Aorta (tissue), 5 donors: ENCODE measurements at regions not wholly inside any gene's neighbourhood (a gene's known extent, or its start where the extent isn't known, plus 50 kb on each side); places are given as distances from the start of the nearest gene placed in this dataset.
"Not testable (repeated sequence)": the region's sequence is repeated elsewhere in the genome, so short reads cannot be mapped to it uniquely, and the experiment has no call there.

Experiments
- ATAC-seq: fragments of 200-7000 bp; cut with Tn5 transposase; one replicate; pipeline ENCODE4 v1.9.1; 2022; ENCODE audit warnings: moderate library complexity; ENCODE audit not compliant: low FRiP score
- DNase-seq, 2 donors: peaks; one replicate each; pipeline ENCODE4 v3.0.0-alpha.2; 2020
- H3K27ac ChIP-seq, 2 donors: one replicate each; pipeline ENCODE4 v1.5.1; 2013; ENCODE audit warnings: low read length in 2 of 2, mild to moderate bottlenecking in 2 of 2, moderate library complexity in 2 of 2, control low read depth in 1 of 2, inconsistent platforms in 1 of 2, low read depth in 1 of 2
- H3K27me3 ChIP-seq, 2 donors: one replicate each; pipeline ENCODE4 v1.6.1; 2013; ENCODE audit warnings: control low read depth in 1 of 2, low read length in 1 of 2, mild to moderate bottlenecking in 1 of 2, moderate library complexity in 1 of 2; ENCODE audit not compliant: insufficient read depth in 2 of 2, control insufficient read depth in 1 of 2
- H3K36me3 ChIP-seq, 2 donors: one replicate each; pipeline ENCODE4 v1.6.1; 2013; ENCODE audit warnings: control low read depth in 1 of 2, low read length in 1 of 2, mild to moderate bottlenecking in 1 of 2; ENCODE audit not compliant: insufficient read depth in 2 of 2, control insufficient read depth in 1 of 2
- H3K4me1 ChIP-seq, 2 donors: one replicate each; pipeline ENCODE4 v1.6.1; 2013; ENCODE audit warnings: low read length in 2 of 2, control low read depth in 1 of 2, mild to moderate bottlenecking in 1 of 2, moderate library complexity in 1 of 2; ENCODE audit not compliant: insufficient read depth in 2 of 2, control insufficient read depth in 1 of 2
- H3K4me3 ChIP-seq, 2 donors: one replicate each; pipeline ENCODE4 v1.5.1; 2013; ENCODE audit warnings: low read length in 2 of 2, control low read depth in 1 of 2, mild to moderate bottlenecking in 1 of 2
- H3K9me3 ChIP-seq: one replicate; pipeline ENCODE4 v1.6.1; 2013; ENCODE audit warnings: mild to moderate bottlenecking, low read length; ENCODE audit not compliant: control insufficient read depth
- WGBS, 2 donors: extraction: QIAGEN DNeasy Blood & Tissue Kit; methylation state at CpG; one replicate each; pipeline ENCODE4 v1.1.7; 2013; 5-methylcytosine and 5-hydroxymethylcytosine counted together
- intact Hi-C, 2 donors: fragments of 100-400 bp; cut with DNase I; formaldehyde crosslinking; loops; one replicate each; pipeline versions ENCODE4 v1.14.2 to v1.15.0; 2022
- donor health status: healthy with polysubstance abuse.
- donor health status: Bipolar disorder and iron deficiency.
- donor health status: DM: no; HTN: no; CAD: no.
- donor health status: DM: no; HTN: no; CAD: no.
- donor health status: DM: yes; HTN: yes; CAD: no.

DNA sequence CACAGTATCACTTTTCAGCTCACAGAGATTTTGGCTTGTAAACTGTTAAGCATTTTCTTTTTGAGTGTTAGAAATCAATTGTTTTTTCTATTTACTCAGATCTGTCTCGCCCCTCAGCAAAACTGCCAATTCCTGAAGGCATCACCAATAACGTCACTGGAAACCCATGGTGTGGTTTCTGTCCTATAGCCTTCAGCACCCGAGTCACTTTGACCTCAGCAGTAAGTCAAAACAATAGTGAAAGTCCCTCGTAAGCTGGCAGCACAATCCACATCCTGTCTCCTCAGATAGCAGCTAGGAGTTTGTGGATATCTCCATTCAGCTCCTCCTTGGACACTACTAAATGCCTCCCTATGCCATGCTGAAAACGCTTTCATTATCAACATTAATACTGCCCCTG lies 1787.4 kb upstream of the ADGRL3 start:
- no peak overlapping the region for H3K27ac ChIP-seq
- DNase-seq, result no peak
- ATAC-seq, result no peak
- intact Hi-C loops, result no loop called here
- WGBS, 2 donors, result 50 to 82% methylated on average over 5 of the region's 5 CpGs
- no peaks in the 10 kb centered on the region for H3K36me3 ChIP-seq
- H3K4me1 ChIP-seq, result no peaks in the 10 kb centered on the region
- H3K27me3 ChIP-seq, result no peaks in the 10 kb centered on the region
- H3K9me3 ChIP-seq, result no peaks in the 10 kb centered on the region
- H3K4me3 ChIP-seq, result no peak overlapping the region

- H3K36me3 ChIP-seq, result no peaks in the 10 kb centered on the region
- H3K27me3 ChIP-seq, result no peaks in the 10 kb centered on the region
- H3K4me1 ChIP-seq, result no peaks in the 10 kb centered on the region
- no peak for DNase-seq
- no peak overlapping the region for H3K4me3 ChIP-seq
- no peak for ATAC-seq
- intact Hi-C loops, result no loop called here
- H3K27ac ChIP-seq, result no peak overlapping the region
- H3K9me3 ChIP-seq, result no peaks in the 10 kb centered on the region
Observed at GRCh38 chr4:59455751-59456150, 1744.4 kb upstream of the ADGRL3 start.

- DNase-seq, result no peak
- H3K27me3 ChIP-seq, result no peaks in the 10 kb centered on the region
- no peaks in the 10 kb centered on the region for H3K9me3 ChIP-seq
- no peaks in the 10 kb centered on the region for H3K36me3 ChIP-seq
- ATAC-seq, result no peak
- intact Hi-C loops, result no loop called here
- 85 to 88% methylated on average over 4 of the region's 4 CpGs for WGBS, 2 donors
- H3K27ac ChIP-seq, result no peak overlapping the region
- no peak overlapping the region for H3K4me3 ChIP-seq
- H3K4me1 ChIP-seq, result no peaks in the 10 kb centered on the region
Observed at GRCh38 chr4:59457576-59457975, 1742.5 kb upstream of the ADGRL3 start.

DNA sequence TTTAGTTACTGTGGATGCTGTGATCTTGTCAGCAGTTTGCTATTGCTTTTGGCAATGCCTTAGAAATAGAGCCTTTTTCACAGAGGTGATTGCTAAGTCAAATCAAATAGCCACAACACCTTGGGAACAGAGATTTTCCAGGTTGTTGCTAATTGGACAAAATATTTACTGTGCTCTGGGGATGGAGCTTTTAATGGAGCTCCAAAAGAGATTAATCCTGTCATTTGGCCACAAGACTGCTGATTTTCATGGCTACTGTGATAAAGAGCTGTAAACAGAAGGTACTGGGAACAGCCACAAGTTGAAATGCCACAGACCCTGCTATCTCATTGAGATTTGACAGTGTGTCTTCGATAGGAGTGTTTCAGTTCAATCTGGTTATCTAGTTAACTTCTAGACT lies 1715.2 kb upstream of the ADGRL3 start:
- no peak for DNase-seq
- intact Hi-C loops, result no loop called here
- no peaks in the 10 kb centered on the region for H3K36me3 ChIP-seq
- 61 to 67% methylated on average over 1 of the region's 1 CpG for WGBS, 2 donors
- H3K27me3 ChIP-seq, result no peaks in the 10 kb centered on the region
- H3K27ac ChIP-seq, result no peak overlapping the region
- H3K4me3 ChIP-seq, result no peak overlapping the region
- no peaks in the 10 kb centered on the region for H3K9me3 ChIP-seq
- no peaks in the 10 kb centered on the region for H3K4me1 ChIP-seq
- no peak for ATAC-seq

GRCh38 chr4:59500103-59500502 lies 1700.0 kb upstream of the ADGRL3 start:
- no peaks in the 10 kb centered on the region for H3K9me3 ChIP-seq
- no peaks in the 10 kb centered on the region for H3K27me3 ChIP-seq
- intact Hi-C loops, result no loop called here
- WGBS, 2 donors, result 92 to 95% methylated on average over 2 of the region's 2 CpGs
- no peaks in the 10 kb centered on the region for H3K36me3 ChIP-seq
- H3K4me1 ChIP-seq, result no peaks in the 10 kb centered on the region
- DNase-seq, result no peak
- H3K27ac ChIP-seq, result no peak overlapping the region
- no peak overlapping the region for H3K4me3 ChIP-seq
- ATAC-seq, result no peak

GRCh38 chr4:59503731-59504130 lies 1696.4 kb upstream of the ADGRL3 start:
- Histone ChIP-seq H3K36me3 (no peaks in the 10 kb centered on the region), H3K9me3 (no peaks in the 10 kb centered on the region), H3K4me3 (no peak overlapping the region), H3K27me3 (no peaks in the 10 kb centered on the region), H3K4me1 (no peaks in the 10 kb centered on the region), H3K27ac (no peak overlapping the region)
- DNase-seq (no peak), ATAC-seq (peak; percentile 19)
- 89 to 95% methylated on average over 1 of the region's 1 CpG for WGBS, 2 donors
- intact Hi-C loops, result no loop called here

DNA sequence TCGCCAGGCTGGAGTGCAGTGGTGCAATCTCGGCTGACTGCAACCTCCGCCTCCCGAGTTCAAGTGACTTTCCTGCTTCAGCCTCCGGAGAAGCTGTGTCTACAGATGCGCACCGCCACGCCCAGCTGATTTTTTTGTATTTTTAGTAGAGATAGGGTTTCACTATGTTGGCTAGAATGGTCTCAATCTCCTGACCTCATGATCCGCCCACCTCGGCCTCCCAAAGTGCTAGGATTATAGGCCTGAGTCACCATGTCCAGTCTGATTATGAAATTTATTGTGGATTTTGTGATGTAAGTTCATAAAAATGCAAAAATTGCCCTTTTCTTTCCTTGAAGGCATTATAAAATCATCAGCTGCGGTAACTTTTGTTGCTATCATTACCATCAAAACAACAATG lies 1688.3 kb upstream of the ADGRL3 start:
- H3K36me3 ChIP-seq, H3K4me1 ChIP-seq, H3K27ac ChIP-seq, intact Hi-C loops, H3K4me3 ChIP-seq, DNase-seq, ATAC-seq, H3K9me3 ChIP-seq, H3K27me3 ChIP-seq: not testable (repeated sequence)
- WGBS, 2 donors, result 92 to 93% methylated on average over 11 of the region's 11 CpGs

GRCh38 chr4:59517007-59517406 lies 1683.1 kb upstream of the ADGRL3 start:
- Histone ChIP-seq H3K4me1 (no peaks in the 10 kb centered on the region), H3K27ac (no peak overlapping the region), H3K9me3 (no peaks in the 10 kb centered on the region), H3K36me3 (no peaks in the 10 kb centered on the region), H3K4me3 (no peak overlapping the region), H3K27me3 (no peaks in the 10 kb centered on the region)
- WGBS, 2 donors, result 86 to 94% methylated on average over 2 of the region's 2 CpGs
- ATAC-seq, result peak; percentile 7
- intact Hi-C loops, result no loop called here
- DNase-seq, result peak in 1 of 2 donors; percentile 45

- intact Hi-C loops, result no loop called here
Observed at GRCh38 chr4:59518005-59518823, 1681.9 kb upstream of the ADGRL3 start.

More at GRCh38 chr4:59518005-59518823, 1681.9 kb upstream of the ADGRL3 start:
- peak; percentile 47 for ATAC-seq
- H3K4me1 ChIP-seq, result no peaks in the 10 kb centered on the region
- no peak overlapping the region for H3K27ac ChIP-seq
- H3K9me3 ChIP-seq, result no peaks in the 10 kb centered on the region
- WGBS, 2 donors, result 66 to 96% methylated on average over 22 of the region's 22 CpGs
- DNase-seq, result peak in 1 of 2 donors; percentile 66
- H3K27me3 ChIP-seq, result peaks cover 0 to 2% of the 10 kb centered on the region in 2 donors
- H3K4me3 ChIP-seq, result no peak overlapping the region
- H3K36me3 ChIP-seq, result no peaks in the 10 kb centered on the region
